D721Med (cell line): ENCODE measurements at regions not wholly inside any gene's neighbourhood (a gene's known extent, or its start where the extent isn't known, plus 50 kb on each side); places are given as distances from the start of the nearest gene placed in this dataset.

Experiments used
- DNase-seq: peaks from one replicate; pipeline ENCODE4 v3.0.0; 2011; ENCODE audit warnings: low spot score; ENCODE audit not compliant: insufficient read length
- FAIRE-seq: peaks from 2 replicates; lab custom pipeline; 2011; peaks lifted over from hg19 to GRCh38; lab: Jason Lieb, UNC
- TF ChIP-seq, protein P1 (sequence below): IDR thresholded peaks from 2 replicates; pipeline ENCODE4 v1.5.1; 2012; ENCODE audit warnings: mild to moderate bottlenecking, control low read depth; ENCODE audit not compliant: insufficient read depth; ENCODE audit errors: missing control alignments

DNA sequence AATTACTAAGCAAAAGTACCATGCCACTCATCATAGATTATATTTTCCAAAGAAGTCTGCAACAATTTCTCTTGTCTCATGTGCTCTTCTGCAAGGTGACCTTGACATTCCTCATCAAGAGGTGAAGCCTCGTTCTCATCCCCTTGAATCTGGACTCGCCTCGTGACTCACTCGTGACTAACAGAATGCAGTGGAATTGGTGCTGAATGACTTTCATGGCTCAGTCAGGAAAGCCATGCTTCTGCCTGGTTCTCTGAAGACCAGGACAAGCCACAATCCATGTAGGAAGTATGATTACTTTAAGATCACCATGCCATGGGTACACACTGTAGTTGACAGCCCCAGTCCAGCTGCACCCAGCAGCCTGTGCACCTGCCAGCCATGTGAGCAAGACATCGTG, 335.8 kb downstream of the GADD45G start:
- DNase-seq (no peak), FAIRE-seq (no peak)
- TF ChIP-seq, protein P1, sequence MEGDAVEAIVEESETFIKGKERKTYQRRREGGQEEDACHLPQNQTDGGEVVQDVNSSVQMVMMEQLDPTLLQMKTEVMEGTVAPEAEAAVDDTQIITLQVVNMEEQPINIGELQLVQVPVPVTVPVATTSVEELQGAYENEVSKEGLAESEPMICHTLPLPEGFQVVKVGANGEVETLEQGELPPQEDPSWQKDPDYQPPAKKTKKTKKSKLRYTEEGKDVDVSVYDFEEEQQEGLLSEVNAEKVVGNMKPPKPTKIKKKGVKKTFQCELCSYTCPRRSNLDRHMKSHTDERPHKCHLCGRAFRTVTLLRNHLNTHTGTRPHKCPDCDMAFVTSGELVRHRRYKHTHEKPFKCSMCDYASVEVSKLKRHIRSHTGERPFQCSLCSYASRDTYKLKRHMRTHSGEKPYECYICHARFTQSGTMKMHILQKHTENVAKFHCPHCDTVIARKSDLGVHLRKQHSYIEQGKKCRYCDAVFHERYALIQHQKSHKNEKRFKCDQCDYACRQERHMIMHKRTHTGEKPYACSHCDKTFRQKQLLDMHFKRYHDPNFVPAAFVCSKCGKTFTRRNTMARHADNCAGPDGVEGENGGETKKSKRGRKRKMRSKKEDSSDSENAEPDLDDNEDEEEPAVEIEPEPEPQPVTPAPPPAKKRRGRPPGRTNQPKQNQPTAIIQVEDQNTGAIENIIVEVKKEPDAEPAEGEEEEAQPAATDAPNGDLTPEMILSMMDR = no peak

DNA sequence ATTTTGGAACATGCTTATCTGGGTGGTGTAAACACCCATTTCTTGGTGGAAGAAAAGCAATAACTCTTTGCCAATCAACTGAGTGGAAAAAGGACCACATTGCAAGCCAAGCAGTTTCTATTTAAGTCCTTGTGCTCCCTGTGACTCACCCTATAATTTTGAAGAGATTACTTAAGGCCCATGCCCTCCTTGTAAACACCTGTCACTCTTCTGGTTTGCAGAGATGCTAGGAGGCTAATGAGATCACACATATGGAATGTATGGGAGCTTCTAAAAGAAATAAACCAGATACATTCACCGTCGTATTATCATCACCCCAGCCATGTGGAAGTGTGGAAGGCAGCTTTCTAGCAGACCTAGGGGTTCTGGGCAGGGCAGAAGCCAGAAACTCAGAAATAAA, 337.1 kb downstream of the GADD45G start:
- DNase-seq = no peak
- peak; percentile 16 for FAIRE-seq
- TF ChIP-seq, protein P1 = no peak

DNA sequence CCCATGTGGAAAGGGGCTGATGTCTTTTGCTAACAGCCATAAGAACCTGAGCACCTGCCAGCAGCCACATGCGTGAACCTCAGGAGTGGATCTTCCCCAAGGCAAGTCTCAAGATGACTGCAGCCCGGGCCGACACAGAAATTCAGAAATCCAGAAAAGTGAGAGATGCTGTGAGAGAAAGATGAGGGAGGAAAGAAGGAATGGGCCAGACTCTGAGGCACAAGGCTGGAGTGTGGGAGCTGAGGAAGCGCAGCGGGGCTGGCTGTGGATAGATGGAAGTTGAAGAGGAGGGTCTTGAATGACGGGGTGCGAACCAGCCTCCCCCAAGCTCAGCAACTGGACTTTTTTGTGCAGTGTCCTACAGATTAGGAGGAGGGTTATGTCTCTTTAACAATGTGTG, 337.8 kb downstream of the GADD45G start:
- FAIRE-seq (no peak), DNase-seq (no peak)
- TF ChIP-seq, protein P1 = no peak

DNA sequence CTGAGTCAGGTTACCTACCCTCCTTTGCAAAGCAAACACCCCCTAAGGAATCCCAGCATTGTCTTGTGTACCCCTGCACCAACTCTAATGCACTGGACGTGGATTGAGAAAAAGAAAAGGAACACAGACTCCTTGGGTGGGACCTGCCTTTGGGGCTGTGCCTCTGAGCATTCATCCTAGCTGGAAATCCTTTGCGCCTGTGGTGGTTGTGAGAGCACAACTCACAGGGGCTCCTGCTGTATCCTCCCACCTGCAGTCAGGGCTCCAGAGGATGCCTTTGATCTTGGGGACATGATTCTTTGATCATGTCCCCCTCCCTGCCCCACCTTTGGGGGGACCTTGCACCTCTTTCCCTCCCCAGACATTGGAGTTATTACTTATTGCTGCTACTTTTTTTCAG, 338.5 kb downstream of the GADD45G start:
- TF ChIP-seq, protein P1 = no peak
- FAIRE-seq (no peak), DNase-seq (no peak)

DNA sequence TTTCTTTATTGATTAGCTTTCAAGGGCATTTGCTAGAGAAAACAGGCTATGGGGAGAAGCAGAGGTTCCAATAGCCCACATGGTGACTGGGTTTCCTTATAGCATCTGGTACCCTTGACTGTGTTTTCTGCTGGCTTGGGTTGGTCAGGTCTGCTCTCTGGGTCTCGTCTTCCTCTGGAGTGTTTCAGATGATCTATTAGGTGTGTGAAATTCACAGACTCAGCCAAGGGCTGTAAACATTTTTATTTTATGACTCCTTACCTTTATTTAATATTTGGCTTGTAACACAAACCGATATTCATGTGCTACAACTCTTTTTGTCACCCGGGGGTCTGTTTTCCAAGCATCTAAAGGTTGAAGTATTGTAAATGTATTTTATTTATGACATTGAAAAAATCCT, 338.9 kb downstream of the GADD45G start:
- no peak for FAIRE-seq

DNA sequence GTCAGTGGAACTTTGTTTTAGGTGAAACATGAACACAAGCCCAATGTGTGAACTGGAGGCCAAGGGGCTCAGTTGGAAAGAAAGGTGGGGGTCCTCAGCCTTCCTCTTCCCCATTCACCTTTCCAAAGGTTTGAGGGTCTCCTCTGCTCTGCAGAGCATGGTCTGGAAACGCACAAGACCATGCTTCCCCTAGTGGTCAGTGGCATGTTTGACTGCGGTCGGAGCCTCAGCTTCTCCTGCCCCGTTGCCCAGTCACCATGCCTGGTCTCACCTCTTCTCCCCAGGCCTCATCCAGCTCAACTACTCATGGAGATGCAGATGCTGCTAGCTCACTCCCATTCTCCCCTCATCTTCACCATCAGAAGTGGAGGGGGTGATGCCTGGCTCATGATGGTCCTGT, 340.3 kb downstream of the GADD45G start:
- FAIRE-seq = no peak
- DNase-seq = no peak
- TF ChIP-seq, protein P1 = no peak

More for the DNA sequence above, 338.9 kb downstream of the GADD45G start:
- DNase-seq = no peak
- TF ChIP-seq, protein P1 = no peak

DNA sequence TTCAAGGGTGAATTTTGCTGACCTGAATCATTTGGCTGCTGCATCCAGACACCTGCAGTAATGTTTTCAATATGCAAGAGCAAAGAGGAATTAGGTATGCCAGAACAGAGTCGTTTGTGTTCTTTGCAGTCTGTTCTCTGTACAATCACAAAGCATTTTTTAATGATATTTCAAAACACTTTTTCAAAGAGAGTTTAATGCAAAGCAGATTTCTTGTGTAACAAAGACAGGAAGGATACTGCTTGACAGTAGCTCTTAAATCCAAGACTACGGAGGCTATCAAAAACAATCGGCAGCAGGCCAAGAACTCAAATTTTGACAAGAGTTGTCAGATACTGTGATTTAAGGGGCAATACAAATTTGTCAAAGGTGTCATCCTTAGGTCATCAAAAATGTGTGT, 341.9 kb downstream of the GADD45G start:
- FAIRE-seq (no peak), DNase-seq (no peak)
- TF ChIP-seq, protein P1 = no peak
